GM19239 (cell line): ENCODE measurements at regions not wholly inside any gene's neighbourhood (a gene's known extent, or its start where the extent isn't known, plus 50 kb on each side); places are given as distances from the start of the nearest gene placed in this dataset.

Experiments used
- DNase-seq: peaks from one replicate; pipeline ENCODE4 v3.0.0; 2011; ENCODE audit warnings: low spot score; ENCODE audit not compliant: insufficient read length
- FAIRE-seq: peaks from 2 replicates; lab custom pipeline; 2011; peaks lifted over from hg19 to GRCh38; lab: Jason Lieb, UNC

GRCh38 chr5:88545338-88545737, 276.7 kb upstream of the TMEM161B start:
- DNase-seq (no peak), FAIRE-seq (no peak)

GRCh38 chr5:88544671-88545070, 276.0 kb upstream of the TMEM161B start:
- no peak for FAIRE-seq
- no peak for DNase-seq

- DNase-seq (no peak), FAIRE-seq (no peak)
These were observed 275.5 kb upstream of the TMEM161B start for GRCh38 chr5:88544136-88544645.

GRCh38 chr5:88542786-88543185, 274.1 kb upstream of the TMEM161B start:
- DNase-seq (no peak), FAIRE-seq (no peak)

- FAIRE-seq, result no peak
- DNase-seq, result no peak
These were observed 271.9 kb upstream of the TMEM161B start for GRCh38 chr5:88540471-88541115.

GRCh38 chr5:88539693-88540365, 271.2 kb upstream of the TMEM161B start:
- no peak for DNase-seq
- no peak for FAIRE-seq

- no peak for FAIRE-seq
These were observed 270.4 kb upstream of the TMEM161B start for GRCh38 chr5:88539026-88539425.

GRCh38 chr5:88536146-88536545, 267.5 kb upstream of the TMEM161B start:
- FAIRE-seq (no peak), DNase-seq (no peak)

More at GRCh38 chr5:88539026-88539425, 270.4 kb upstream of the TMEM161B start:
- no peak for DNase-seq

GRCh38 chr5:88524941-88525340, 256.3 kb upstream of the TMEM161B start:
- DNase-seq (no peak), FAIRE-seq (no peak)

GRCh38 chr5:88519066-88519465, 250.4 kb upstream of the TMEM161B start:
- no peak for FAIRE-seq
- no peak for DNase-seq

- DNase-seq, result no peak
- FAIRE-seq, result no peak
These were observed 249.7 kb upstream of the TMEM161B start for GRCh38 chr5:88518131-88519016.

GRCh38 chr5:88515881-88516819, 247.5 kb upstream of the TMEM161B start:
- no peak for DNase-seq
- FAIRE-seq, result no peak

GRCh38 chr5:88515068-88515467, 246.4 kb upstream of the TMEM161B start:
- DNase-seq (no peak), FAIRE-seq (no peak)

GRCh38 chr5:88509403-88509802, 240.8 kb upstream of the TMEM161B start:
- DNase-seq (no peak), FAIRE-seq (no peak)

- FAIRE-seq (no peak), DNase-seq (no peak)
These were observed 238.6 kb upstream of the TMEM161B start for GRCh38 chr5:88507261-88507660.

GRCh38 chr5:88503406-88503805, 234.8 kb upstream of the TMEM161B start:
- FAIRE-seq (peak; percentile 4), DNase-seq (no peak)

GRCh38 chr5:88503041-88503345, 234.3 kb upstream of the TMEM161B start:
- no peak for DNase-seq
- FAIRE-seq, result no peak

- DNase-seq (peak; percentile 4), FAIRE-seq (peak; percentile 84)
These were observed 233.8 kb upstream of the TMEM161B start for GRCh38 chr5:88502179-88503040.

- DNase-seq, result no peak
- FAIRE-seq, result no peak
These were observed 227.2 kb upstream of the TMEM161B start for GRCh38 chr5:88495810-88496209.
